ENCODE measurements at regions not wholly inside any gene's neighbourhood (a gene's known extent, or its start where the extent isn't known, plus 50 kb on each side); places are given as distances from the start of the nearest gene placed in this dataset.

DNA sequence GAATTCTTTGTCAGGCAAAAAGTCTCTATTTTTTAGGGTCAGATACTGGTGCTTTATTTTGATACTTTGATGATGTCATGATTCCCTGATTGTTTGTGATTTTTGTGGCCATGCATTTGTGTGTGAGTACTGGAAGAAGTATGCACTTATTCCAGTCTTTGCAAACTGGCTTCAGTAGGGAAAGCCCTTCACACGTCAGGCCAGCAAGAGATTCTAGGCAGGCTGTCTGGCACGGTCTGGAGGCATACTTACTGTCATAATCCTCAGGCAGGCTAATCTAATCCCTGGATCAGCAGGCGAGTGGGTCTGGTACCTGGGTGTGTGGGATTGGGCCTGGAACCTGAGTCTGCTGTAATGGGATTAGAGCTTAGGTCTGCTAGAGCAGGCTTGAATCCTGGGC, 391.8 kb upstream of the MMS22L start:
- no peaks in the 10 kb centered on the region for H3K9me3 ChIP-seq
- H3K27me3 ChIP-seq, result no peaks in the 10 kb centered on the region
- no peak for ATAC-seq
- H3K4me1 ChIP-seq, result peaks cover 0 to under 1% (median 0%) of the 10 kb centered on the region in 12 donors
- DNase-seq, result no peak
- intact Hi-C loops (cut with DNase I), result no loop called here
- WGBS, 4 donors, result 70 to 90% (median 76%) methylated on average over 3 of the region's 3 CpGs
- no peaks in the 10 kb centered on the region for H3K36me3 ChIP-seq
- H3K4me3 ChIP-seq, result no peak overlapping the region
- TF ChIP-seq, protein P1, sequence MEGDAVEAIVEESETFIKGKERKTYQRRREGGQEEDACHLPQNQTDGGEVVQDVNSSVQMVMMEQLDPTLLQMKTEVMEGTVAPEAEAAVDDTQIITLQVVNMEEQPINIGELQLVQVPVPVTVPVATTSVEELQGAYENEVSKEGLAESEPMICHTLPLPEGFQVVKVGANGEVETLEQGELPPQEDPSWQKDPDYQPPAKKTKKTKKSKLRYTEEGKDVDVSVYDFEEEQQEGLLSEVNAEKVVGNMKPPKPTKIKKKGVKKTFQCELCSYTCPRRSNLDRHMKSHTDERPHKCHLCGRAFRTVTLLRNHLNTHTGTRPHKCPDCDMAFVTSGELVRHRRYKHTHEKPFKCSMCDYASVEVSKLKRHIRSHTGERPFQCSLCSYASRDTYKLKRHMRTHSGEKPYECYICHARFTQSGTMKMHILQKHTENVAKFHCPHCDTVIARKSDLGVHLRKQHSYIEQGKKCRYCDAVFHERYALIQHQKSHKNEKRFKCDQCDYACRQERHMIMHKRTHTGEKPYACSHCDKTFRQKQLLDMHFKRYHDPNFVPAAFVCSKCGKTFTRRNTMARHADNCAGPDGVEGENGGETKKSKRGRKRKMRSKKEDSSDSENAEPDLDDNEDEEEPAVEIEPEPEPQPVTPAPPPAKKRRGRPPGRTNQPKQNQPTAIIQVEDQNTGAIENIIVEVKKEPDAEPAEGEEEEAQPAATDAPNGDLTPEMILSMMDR (IDR thresholded peaks at IDR 0.05), result no peak
- no peak for TF ChIP-seq POLR2A (IDR thresholded peaks at IDR 0.05)
- H3K27ac ChIP-seq, result no peak overlapping the region

DNA sequence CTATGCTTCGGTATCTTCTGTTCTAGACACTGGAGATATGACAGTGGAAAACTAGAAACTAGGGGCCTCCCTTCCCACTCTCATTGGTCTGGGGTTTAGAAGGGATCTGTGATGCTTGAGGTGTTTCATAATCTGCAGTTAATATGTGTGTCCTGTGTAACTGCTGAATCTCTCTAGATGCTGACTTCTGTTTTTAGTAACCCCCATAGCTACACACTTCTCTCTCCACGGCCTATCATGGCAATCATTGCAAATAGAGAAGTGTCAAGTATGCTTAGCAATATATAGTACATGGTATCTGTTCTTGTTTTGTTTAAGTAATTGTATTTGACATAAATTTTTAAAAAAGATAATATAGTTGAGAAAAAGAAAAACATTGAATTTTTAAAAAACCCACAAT, 394.6 kb upstream of the MMS22L start:
- Histone ChIP-seq H3K9me3 (no peaks in the 10 kb centered on the region), H3K4me3 (no peak overlapping the region), H3K4me1 (no peaks in the 10 kb centered on the region), H3K36me3 (no peaks in the 10 kb centered on the region), H3K27ac (no peak overlapping the region), H3K27me3 (no peaks in the 10 kb centered on the region)
- intact Hi-C loops (cut with DNase I), result no loop called here
- DNase-seq (no peak), ATAC-seq (no peak)
- WGBS, 4 donors, result 66 to 76% (median 73%) methylated on average over 2 of the region's 2 CpGs
- no peak for TF ChIP-seq POLR2A (IDR thresholded peaks at IDR 0.05)
- TF ChIP-seq, protein P1 (IDR thresholded peaks at IDR 0.05), result no peak

DNA sequence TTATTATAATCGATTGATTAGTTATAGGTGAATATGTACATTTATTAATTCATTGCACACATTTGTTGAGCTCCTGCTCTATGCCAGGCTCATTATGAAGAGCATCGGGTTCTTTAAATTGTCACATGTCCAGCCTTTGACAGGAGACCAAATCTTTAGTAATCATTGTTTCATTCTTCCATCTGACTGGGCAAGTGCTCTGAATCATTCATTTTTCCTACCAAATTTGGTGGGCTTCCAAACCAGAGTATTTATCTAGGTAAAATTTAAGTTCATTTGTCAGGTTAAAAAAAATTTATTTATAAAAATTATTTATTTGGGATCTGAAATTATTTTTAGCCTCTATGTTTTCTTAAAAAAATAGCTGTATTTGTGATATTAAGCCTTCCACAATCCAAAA, 404.9 kb upstream of the MMS22L start:
- Histone ChIP-seq H3K27ac (no peak overlapping the region), H3K4me1 (no peaks in the 10 kb centered on the region), H3K9me3 (no peaks in the 10 kb centered on the region), H3K27me3 (no peaks in the 10 kb centered on the region), H3K36me3 (no peaks in the 10 kb centered on the region), H3K4me3 (no peak overlapping the region)
- DNase-seq (no peak), ATAC-seq (no peak)
- TF ChIP-seq, protein P1 (IDR thresholded peaks at IDR 0.05), result no peak
- TF ChIP-seq POLR2A (IDR thresholded peaks at IDR 0.05), result no peak
- 80 to 93% (median 91%) methylated on average over 2 of the region's 2 CpGs for WGBS, 4 donors
- intact Hi-C loops (cut with DNase I), result no loop called here

DNA sequence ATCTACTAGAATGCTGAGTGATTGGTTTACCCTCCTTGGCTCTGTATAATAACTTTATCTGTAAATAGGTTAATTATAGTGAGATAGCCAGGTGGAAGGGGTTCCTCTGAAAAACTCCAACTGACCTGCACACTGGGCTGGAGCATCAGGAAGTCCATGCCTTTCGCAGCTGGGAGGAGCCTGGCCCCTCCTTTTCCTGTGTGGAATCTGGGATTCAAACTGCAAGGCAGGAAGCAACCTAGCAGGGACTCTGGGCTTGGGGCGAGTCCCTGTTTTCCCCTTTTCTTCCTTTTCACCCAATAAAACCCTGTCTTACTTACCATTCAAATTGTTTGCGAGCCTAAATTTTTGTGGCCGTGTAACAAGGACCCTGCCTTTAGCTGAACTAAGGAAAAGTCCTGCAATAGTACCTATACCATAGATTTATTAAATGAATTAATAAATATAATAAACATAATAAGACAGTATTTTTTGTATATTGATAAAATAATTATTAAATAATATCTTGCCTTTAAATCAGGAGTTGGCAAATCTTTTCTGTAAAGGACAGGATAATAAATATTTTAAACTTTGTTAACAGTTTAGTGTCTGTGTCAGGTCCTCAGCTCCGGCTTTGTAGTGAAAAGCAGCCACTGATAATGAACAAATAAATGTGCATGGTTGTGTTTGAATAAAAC, 406.2 kb upstream of the MMS22L start:
- Histone ChIP-seq H3K36me3 (no peaks in the 10 kb centered on the region), H3K27me3 (no peaks in the 10 kb centered on the region), H3K4me1 (no peaks in the 10 kb centered on the region), H3K27ac (no peak overlapping the region), H3K9me3 (no peaks in the 10 kb centered on the region), H3K4me3 (no peak overlapping the region)
- TF ChIP-seq, protein P1 (IDR thresholded peaks at IDR 0.05), result no peak
- no peak for TF ChIP-seq POLR2A (IDR thresholded peaks at IDR 0.05)
- DNase-seq (no peak), ATAC-seq (no peak)
- intact Hi-C loops (cut with DNase I), result no loop called here
- 77 to 86% (median 79%) methylated on average over 5 of the region's 5 CpGs for WGBS, 4 donors
